UCSD-AML1 (cell line): ENCODE measurements at regions not wholly inside any gene's neighbourhood (a gene's known extent, or its start where the extent isn't known, plus 50 kb on each side); places are given as distances from the start of the nearest gene placed in this dataset.

ENCODE experiments used
- DNase-seq: peaks from one replicate; lab custom pipeline; 2025; ENCODE audit not compliant: unreplicated experiment; lab: John Stamatoyannopoulos, UW

GRCh38 chr21:14870853-14871149 lies 194.0 kb downstream of the NRIP1 start:
- DNase-seq = no peak

GRCh38 chr21:14869984-14870852 lies 194.6 kb downstream of the NRIP1 start:
- no peak for DNase-seq

GRCh38 chr21:14866859-14867765 lies 197.7 kb downstream of the NRIP1 start:
- no peak for DNase-seq

- peak; percentile 76 for DNase-seq
Observed at GRCh38 chr21:14864211-14865021, 200.4 kb downstream of the NRIP1 start.

- no peak for DNase-seq
Observed at GRCh38 chr21:14863745-14864210, 201.0 kb downstream of the NRIP1 start.

- DNase-seq = no peak
Observed at GRCh38 chr21:14862794-14863720, 201.7 kb downstream of the NRIP1 start.

- no peak for DNase-seq
Observed at GRCh38 chr21:14858311-14858710, 206.5 kb downstream of the NRIP1 start.

GRCh38 chr21:14857529-14857928 lies 207.3 kb downstream of the NRIP1 start:
- no peak for DNase-seq

- no peak for DNase-seq
Observed at GRCh38 chr21:14850394-14850793, 214.4 kb downstream of the NRIP1 start.

- no peak for DNase-seq
Observed at GRCh38 chr21:14846621-14847020, 218.2 kb downstream of the NRIP1 start.

GRCh38 chr21:14844001-14844400 lies 220.8 kb downstream of the NRIP1 start:
- DNase-seq = no peak

- no peak for DNase-seq
Observed at GRCh38 chr21:14842601-14843000, 222.2 kb downstream of the NRIP1 start.

- no peak for DNase-seq
Observed at GRCh38 chr21:14841511-14842472, 223.0 kb downstream of the NRIP1 start.

GRCh38 chr21:14838400-14838799 lies 226.4 kb downstream of the NRIP1 start:
- DNase-seq = no peak

- DNase-seq = no peak
Observed at GRCh38 chr21:14836950-14837349, 227.8 kb downstream of the NRIP1 start.

- no peak for DNase-seq
Observed at GRCh38 chr21:14833666-14834351, 231.0 kb downstream of the NRIP1 start.

- no peak for DNase-seq
Observed at GRCh38 chr21:14833241-14833640, 231.6 kb downstream of the NRIP1 start.

- DNase-seq = no peak
Observed at GRCh38 chr21:14830307-14830706, 234.5 kb downstream of the NRIP1 start.
